Stimulated activated CD4-positive, alpha-beta T cell treated with anti-CD3 and anti-CD28 coated beads, Interleukin-2, amount 100 ng/mL, for 24 hours (primary cell): ENCODE measurements at regions not wholly inside any gene's neighbourhood (a gene's known extent, or its start where the extent isn't known, plus 50 kb on each side); places are given as distances from the start of the nearest gene placed in this dataset.
"Not testable (repeated sequence)": the region's sequence is repeated elsewhere in the genome, so short reads cannot be mapped to it uniquely, and the experiment has no call there.

ENCODE experiments used
- DNase-seq, 2 donors: peaks; one replicate each; pipeline ENCODE4 v3.0.0-alpha.2; 2020

DNA sequence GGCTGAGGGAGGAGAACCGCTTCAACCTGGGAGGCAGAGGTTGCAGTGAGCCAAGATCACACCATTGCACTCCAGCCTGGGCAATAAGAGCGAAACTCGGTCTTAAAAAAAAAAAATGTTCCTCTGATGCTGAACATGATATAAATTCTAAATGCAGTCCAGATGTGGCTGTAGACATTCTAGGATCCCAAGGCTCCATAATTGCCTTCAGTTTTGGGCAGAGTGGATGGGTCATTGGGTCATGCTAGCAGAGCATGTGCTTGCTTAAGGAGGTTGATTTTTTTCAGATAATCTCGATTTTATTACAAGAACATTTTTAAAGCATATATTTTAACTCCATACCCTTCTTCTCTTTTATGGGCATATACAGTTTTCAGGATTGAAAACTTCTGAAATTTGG, 112.0 kb downstream of the UTRN start:
- DNase-seq = no peak

DNA sequence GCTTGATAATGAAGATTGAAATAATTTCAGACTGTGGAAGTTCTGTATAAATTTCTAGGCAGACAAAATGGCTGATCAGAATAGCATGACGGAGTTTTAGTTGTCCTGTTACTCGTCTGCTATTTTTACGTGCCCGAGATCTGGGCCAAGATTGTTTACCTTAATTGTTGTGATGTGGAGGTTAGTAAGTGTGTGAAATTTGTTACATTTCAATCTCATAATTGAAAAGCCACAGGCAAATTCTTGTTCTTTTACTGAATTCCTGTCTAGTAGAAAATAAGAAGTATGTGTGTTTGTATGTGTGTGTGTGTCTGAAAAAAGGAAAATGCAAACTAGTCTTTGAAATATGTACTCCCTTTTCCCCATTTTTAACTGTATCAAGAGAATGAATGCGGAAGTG, 115.2 kb downstream of the UTRN start:
- DNase-seq = no peak

DNA sequence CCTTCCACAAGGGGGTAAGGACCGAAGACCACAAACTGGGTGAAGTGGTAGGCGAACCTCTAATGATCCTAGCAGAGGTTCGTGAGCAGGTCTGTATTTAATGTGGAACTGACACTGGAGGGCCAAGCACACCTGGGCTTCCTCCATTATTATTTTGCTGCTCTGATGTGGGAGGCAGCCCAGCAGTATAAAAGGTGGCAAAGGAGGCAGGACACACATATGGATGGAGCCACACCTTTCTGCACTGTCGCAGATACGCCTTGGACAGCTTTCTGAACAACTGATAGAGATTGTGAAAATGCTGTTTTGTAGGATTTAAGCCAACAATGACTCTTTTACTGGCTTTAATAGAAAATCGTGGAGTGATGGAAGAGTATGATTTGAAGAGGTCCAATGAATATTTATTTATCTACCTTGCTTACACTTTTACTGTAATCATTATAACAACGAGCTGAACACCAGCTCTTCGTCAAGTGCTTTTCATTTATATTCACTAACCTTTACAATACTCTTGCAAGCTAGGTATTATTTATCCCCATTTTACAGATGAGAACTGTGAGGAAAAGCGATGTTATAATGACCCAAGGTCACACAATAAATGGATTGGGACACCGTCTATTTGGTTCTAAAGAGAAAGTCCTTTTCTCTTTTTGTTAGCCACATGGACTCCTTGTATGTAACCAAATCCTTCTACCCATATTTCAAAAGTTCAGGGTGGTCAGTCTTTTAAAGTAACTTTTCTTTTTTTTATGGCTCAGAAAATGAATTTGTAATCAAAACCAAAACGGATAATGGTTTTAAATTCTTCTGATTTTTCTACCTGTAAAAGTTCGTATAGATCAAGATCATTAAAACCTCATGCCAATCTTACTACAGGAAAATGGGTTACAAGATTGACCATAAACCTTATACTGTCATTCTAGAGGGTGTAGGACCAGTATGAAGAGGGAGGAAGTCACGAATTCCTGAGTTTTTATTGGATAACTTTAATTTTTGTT, 116.9 kb downstream of the UTRN start:
- DNase-seq = no peak

DNA sequence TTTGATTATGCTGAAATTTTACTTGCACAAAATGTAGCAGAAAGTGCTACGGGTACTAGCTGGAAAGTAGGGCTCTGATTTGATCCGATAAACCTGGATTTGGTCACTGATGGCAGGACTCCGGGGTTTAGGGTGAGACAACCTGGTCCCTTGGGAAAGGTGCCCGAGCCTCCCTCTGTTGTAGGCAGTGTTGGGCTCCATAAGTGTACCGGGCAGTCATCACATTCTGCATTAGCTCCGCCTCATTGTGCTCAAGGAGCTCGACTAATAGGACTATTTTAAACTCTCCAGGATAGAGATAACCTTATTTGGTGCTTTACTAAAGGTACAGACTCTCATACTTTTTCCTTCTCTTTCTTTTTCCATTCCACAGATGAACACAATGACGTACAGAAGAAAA, 117.6 kb downstream of the UTRN start:
- DNase-seq = no peak

DNA sequence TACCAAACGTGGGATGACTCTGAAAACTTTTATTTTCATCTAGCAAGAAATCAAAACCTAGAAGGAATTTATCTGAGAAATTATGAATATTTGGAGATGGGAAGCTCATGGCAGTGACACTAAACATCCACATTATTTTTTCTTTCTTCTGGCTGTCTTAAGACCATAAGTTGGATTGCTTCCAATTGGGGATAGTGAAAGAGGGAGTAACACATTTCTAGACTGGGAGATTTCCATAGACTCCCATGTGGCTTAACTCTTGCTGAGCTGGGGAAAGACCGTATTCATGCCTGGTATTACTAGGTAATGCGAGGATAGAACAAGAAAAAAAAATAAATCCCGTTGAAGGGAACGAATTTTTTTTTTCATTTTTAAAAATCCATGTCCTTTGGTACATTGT, 120.0 kb downstream of the UTRN start:
- no peak for DNase-seq

DNA sequence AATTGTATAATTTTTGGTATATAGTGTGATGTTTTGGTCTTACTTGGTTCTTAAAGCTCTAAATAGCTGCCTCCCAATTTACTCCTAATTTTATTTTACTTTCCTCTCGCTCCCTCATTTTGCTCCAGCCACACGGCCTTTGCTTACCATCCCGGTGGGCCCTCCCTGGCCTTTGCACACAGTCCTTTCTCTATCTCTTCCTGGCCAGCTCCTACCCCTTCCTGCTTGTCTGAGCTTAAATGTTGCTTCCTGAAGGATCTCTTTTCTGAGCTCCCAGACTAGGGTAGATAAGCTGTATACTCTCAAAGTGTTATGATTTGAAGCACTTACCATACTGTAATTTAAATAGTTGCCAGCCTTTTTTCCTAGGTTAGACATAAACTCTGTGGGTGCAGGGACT, 121.7 kb downstream of the UTRN start:
- DNase-seq = no peak

DNA sequence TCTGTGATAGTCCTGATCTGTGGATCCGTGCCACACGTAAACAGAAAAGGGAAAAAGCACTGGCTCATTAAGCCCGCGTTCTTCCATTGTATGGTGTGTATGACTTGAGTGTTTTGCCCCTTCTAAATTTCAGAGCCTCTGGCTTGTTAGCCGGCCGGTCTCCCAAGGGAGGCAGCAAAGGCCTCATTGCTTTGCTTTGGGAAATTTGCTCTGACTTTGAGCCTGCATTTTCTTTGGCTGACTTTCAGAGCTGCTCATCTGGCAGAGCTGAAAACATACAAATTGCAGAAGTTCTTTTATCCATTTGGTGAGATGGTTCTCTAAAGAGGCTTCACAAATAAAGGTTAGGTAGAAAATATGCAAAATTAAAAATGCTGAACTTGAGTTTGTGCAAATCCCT, 123.0 kb downstream of the UTRN start:
- no peak for DNase-seq

DNA sequence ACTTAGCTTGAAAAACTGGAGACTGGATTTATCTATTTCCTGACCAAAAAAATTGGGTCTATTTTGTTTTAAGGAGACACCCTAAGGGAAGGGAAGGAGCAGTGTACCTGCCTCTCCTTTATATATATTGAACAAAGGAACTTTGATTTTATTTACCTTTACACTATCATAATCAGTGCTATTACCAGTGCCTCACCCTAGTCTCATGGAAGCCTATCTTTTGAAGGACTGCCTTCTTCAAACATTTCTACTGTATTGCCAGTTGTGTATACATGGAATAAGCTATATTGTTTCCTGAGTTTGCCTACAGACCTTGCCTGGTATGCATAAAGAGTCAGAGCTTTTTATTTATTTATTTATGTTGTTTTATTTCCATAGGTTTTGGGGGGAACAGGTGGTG, 124.9 kb downstream of the UTRN start:
- no peak for DNase-seq

DNA sequence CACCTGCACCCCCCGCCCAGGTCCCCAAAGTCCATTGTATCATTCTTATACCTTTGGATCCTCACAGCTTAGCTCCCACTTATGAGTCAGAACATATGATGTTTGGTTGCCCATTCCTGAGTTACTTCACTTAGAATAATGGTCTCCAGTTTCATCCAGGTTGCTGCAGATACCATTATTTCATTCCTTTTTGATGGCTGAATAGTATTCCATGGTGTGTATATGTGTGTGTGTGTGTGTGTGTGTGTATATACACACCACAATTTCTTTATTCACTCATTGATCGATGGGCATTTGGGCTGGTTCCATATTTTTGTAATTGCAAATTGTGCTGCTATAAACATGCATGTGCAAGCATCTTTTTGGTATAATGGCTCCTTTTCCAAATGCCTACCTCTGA, 125.4 kb downstream of the UTRN start:
- DNase-seq = not testable (repeated sequence)

DNA sequence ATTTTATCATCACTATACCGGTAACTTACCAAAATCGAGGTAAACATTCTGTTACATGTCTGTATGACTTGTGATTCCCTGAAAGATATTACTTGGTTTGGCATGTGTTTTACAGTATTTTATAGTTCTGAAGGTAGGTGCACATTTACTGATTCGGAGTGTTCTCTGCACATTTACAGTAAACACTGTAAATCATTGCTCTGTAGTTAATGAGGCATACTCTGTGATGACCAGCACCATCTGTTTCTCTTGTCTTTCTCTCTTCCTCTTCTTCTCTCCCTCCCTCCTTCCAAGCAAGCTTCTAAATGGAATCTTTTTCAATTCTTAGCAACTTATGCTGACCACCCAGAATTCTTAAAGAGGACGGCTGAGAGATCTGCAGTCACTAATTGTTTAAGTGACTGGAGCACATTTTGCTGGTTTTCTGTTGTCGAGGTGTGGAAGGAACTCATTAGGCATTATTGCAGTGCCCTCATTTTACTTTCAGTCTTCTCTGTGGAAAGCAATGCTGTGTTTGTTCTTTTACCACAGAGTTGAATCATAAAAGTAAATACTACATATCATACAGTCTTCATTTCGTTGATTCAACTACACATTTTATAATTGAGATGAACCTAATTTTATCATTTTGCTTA, 126.5 kb downstream of the UTRN start:
- DNase-seq = no peak

DNA sequence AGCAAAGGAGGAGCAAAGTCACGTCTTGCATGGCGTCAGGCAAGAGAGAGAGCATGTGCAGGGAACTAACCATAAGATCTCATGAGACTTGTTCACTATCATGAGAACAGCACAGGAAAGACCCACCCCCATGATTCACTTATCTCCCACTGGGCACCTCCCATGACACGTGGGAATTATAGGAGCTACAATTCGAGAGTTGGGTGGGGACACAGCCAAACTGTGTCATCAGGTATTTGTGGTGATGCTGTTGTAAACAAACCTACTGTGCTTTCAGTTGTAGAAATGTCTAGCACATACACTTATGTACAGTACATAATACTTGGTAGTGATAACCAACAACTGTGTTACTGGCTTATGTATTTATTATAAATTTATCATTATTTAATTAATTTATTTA, 128.3 kb downstream of the UTRN start:
- DNase-seq = no peak

DNA sequence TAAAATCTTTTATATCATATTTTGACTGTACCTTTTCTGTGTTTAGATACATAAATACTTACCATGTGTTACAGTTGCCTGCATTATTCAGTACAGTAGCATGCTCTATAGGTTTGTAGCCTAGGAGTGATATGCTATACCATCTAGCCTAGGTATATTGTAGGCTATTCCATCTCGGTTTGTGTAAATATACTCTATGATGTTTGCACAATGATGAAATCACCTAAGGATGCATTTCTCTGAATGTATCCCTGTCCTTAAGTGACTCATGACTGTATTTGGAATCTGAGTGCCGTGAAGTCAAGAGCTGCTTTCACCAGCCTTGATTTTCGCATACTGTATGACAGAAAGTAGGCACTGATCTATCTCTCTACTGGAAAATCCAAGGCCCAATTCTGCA, 129.9 kb downstream of the UTRN start:
- DNase-seq = no peak

DNA sequence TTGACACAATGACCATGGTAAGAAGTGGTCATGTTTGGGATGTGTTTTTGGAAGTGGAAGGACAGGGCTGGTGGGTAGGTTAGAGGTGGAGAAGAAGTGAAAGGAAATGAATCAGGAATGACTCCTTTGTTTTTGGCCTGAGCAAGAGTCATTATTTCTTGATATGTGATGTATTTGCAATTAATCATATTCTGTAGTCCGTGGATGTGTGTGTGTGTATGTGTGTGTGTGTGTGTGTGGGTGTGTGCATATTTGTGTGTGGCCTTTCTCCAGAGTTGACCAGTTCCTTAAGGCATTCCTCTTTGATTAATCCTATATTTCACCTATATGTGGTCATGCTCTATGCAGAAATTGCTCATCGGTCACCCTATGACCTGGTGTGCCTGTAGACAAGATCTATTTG, 130.7 kb downstream of the UTRN start:
- no peak for DNase-seq

DNA sequence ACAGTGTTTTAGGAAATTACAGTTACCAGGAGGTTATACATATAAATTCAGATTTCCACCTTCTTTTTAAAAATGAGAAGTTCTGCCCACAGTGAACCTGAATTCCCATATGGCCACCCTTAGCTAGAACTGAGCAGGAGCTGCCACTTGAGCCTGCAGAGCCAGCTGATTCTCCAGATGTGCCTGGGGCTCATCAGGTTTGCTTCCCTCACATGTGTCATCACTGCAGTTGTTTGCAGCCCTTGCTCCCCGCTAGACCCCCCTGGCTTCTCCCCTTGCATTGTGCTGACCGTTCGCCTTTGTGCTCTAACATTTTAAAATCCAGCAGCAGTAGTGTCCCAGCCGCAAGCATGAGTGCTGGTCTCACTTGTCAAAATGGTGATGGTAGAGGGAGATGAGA, 131.1 kb downstream of the UTRN start:
- DNase-seq = no peak

DNA sequence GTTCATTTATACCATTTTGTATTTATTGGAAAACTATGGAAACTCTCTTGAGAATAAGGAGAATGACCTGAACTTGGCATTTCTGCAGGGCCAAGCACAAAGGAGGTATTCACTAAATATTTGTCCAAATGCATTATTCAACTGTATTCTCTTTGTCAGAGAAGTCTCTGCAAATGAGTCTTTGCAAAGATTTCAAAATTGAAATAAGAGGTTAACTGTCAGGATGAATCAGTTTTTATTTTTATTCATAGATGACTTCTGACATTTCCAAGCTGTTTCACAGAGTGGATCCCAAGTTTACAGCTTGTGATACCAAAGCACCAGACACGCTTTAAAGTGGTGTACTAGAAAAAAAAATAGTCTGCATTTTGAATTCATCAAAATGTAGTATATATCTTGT, 131.6 kb downstream of the UTRN start:
- no peak for DNase-seq

DNA sequence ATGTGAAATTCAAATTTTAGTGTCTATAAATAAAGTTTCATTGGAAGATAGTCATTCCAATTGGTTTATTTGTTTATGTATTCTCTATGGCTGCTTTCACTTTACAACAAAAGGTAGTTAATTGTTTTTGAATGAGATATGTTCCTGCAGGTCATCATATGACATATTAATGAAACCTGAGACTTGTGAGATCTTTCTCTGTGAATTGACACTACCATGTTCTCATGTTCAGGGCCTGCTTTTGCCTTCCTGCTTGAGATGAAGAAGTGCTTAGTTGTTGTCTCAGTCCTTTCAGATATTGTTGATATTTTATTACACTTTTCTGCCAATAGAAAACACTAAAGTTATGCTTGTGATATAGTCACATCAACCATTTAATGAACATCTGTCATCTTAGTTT, 132.5 kb downstream of the UTRN start:
- DNase-seq = no peak

DNA sequence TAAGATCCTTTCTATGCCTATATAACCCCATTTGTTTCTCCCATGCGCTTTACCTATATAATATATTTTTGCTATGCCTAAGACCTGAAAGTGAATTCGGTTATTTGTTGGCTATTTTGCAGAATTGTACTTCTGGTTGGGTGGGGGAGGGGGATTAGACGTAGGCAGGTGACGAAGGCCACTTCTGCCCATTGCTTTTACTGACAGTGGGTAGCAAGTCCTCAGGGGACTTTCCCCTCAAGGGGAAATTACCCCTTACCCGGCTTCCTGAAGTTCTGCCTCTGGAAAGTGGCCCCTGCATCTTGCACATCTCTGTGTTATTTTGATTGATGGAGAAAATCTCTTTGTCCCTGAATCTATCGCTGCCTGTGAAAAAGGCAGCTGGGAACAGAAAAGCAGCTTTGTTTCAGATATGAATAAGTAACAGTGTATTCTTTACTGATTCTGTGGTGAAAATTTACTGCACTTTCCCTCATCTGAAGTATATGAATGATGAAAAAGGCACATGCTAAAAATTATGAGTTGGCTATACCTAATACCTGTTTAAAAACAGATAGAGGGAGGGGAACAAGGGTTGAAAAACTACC, 133.9 kb downstream of the UTRN start:
- DNase-seq = no peak

DNA sequence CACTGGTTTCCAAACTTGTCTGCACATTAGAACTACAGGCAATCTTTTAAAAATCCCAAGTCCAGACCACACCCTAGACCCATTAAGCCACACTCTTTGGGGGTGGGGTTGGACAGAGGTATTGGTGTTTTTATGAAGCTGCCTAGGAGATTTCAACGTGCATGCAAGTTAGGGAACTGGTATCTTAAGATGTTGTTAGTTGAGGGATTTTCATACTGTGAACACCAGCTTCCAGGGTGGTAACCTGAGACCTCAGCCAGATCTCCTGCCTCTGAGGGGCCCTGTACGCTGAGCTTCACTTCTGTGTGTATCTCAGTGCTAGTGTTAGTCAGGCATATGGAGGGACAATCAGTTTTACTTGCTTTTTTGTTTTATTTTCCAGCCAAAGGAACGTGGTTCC, 138.0 kb downstream of the UTRN start:
- DNase-seq = no peak

DNA sequence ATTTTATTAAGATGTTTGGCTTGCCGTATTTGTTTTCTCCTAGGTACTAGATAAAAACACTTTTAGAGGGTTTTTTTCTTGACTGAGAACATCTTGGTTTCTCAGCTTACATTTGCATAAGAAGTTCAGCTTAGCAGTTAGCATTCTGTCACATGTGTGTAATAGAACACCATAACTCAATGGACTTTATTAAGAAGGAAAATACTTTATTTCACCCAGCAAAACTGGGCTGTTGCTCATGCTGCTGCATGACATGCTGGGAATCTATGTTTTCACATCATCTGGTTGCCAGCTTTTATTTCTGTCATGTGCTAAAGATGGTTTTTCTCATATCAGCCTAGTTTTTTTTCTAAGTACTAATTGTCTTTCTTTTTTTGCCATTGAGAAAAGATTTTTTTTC, 144.6 kb downstream of the UTRN start:
- DNase-seq = no peak

DNA sequence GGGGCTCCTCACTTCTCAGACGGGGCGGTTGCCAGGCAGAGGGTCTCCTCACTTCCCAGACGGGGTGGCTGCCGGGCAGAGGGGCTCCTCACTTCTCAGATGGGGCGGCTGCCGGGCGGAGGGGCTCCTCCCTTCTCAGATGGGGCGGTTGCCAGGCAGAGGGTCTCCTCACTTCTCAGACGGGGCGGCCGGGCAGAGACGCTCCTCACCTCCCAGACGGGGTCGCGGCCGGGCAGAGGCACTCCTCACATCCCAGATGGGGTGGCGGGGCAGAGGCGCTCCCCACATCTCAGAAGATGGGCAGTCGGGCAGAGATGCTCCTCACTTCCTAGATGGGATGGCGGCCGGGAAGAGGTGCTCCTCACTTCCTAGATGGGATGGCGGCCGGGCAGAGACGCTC, 148.3 kb downstream of the UTRN start:
- DNase-seq = not testable (repeated sequence)

DNA sequence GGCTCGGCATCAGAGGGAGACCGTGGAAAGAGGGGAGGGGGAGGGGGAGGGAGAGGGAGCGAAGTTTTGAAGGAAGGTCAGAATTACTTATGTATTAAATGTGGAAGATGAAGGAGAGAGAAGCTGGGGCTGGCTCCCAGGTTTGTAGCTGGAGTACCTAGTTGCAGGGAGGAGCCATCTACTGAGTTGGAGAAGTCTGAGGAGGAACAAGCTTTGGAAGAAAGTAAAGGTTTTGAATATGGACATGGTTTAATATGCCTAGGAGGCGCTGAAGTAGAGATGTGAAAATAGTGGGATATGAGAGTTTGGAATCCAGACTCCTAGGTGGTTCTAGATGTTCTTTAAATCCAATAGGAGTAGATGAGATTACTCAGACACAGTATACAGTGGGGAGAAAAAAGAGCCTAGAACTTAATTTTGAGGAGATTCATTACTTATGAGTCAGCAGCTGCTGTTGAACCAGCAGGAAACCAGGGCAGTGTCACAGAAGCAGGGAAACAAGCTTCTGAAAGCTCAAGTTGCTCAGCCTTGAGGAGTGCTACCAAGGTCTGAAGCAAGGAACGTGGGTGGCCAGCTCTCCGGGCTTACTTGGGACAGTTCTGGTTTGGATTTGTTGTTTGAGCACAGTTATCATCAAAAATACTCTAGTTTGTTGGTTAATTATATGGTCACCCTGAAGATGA, 149.3 kb downstream of the UTRN start:
- no peak for DNase-seq

DNA sequence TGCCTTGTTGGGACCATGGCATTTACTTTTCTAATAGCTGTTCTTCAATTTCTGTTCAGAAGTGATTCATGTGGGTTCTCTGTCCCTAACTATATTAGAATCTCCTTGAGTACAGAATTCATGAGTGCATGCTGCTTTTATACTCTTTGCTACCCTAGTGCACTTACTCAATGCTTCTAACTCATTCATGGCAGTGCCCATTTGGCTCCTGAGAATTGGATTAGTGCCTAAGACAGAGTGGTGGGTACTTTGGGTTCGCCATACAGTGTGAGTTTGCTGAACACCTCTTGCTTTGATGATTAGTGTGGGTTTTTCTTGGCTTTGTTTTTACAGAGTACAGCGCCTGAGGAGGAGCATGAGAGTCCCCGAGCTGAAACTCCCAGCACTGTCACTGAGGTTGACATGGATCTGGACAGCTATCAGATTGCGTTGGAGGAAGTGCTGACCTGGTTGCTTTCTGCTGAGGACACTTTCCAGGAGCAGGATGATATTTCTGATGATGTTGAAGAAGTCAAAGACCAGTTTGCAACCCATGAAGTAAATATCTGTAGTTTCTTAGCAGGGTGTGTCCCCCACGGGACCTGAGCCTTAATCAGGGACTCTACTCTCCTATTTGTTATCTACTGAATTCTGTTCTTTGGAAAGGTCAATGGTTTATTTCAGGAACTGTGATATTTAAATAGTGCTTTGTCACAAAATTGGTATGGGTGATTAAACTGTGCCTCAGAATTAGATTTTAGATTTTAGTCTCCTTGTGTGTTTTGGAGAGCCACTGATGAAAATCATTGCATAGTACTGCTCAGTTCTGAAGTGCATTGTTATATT, 150.7 kb downstream of the UTRN start:
- no peak for DNase-seq

DNA sequence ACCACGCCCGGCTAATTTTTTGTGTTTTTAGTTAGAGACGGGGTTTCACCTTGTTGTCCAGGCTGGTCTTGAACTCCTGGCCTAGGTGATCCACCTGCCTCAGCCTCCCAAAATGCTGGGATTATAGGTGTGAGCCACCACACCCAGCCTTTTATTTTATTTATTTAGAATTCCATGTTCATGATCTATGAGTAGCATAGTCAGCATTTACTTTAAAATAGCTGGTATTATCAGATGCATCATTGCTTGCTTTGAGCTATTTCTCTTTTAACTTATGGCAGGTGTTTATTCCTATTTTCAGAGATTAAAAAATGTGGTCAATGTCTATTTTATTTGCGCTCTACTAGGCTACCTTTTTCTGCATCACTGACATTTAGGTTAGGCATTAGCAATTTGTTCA, 152.0 kb downstream of the UTRN start:
- DNase-seq = no peak
